OCI-LY3 (cell line): ENCODE measurements at regions not wholly inside any gene's neighbourhood (a gene's known extent, or its start where the extent isn't known, plus 50 kb on each side); places are given as distances from the start of the nearest gene placed in this dataset.

Experiments used
- EZH2phosphoT487 ChIP-seq: fragments of 200-600 bp; shearing (Covaris generic); IDR thresholded peaks from 2 replicates; pipeline ENCODE4 v1.6.1; 2018; ENCODE audit warnings: antibody characterized with exemption, mixed run types, low read depth
- TF ChIP-seq, protein P1 (sequence below): fragments of 200-600, 300-600 bp; sonication (generic); IDR thresholded peaks from 2 replicates; pipeline ENCODE4 v1.5.1; 2014; ENCODE audit warnings: antibody characterized with exemption, low read length, low read depth

DNA sequence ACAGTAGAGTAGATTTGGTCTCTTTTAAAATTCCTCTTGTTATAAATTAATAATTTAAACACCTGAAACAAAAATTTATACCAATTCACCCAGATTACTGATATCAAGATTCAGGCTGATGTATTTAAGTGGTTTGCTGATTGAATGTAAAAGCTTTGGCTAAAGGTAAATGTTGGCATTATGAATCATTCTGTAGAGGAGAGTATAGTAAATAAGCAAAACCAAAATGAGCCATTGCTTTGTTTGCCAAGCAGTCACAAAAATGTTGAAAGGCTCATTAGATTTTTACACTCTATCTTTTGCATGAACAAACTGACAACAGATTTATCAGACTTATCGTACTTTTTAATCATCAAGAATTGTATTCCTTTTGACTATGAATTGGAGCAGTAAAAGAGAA lies 332.6 kb downstream of the FAM170A start:
- TF ChIP-seq, protein P1, sequence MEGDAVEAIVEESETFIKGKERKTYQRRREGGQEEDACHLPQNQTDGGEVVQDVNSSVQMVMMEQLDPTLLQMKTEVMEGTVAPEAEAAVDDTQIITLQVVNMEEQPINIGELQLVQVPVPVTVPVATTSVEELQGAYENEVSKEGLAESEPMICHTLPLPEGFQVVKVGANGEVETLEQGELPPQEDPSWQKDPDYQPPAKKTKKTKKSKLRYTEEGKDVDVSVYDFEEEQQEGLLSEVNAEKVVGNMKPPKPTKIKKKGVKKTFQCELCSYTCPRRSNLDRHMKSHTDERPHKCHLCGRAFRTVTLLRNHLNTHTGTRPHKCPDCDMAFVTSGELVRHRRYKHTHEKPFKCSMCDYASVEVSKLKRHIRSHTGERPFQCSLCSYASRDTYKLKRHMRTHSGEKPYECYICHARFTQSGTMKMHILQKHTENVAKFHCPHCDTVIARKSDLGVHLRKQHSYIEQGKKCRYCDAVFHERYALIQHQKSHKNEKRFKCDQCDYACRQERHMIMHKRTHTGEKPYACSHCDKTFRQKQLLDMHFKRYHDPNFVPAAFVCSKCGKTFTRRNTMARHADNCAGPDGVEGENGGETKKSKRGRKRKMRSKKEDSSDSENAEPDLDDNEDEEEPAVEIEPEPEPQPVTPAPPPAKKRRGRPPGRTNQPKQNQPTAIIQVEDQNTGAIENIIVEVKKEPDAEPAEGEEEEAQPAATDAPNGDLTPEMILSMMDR: no peak
- no peak for TF ChIP-seq EZH2phosphoT487
